Nephron progenitor cell (in vitro differentiated cells): ENCODE measurements at regions not wholly inside any gene's neighbourhood (a gene's known extent, or its start where the extent isn't known, plus 50 kb on each side); places are given as distances from the start of the nearest gene placed in this dataset.

Experiments used
- DNase-seq: peaks from one replicate; pipeline ENCODE4 v3.0.0; 2021
- H3K27ac Mint-ChIP-seq: 2 replicates; pipeline ENCODE4 v1.8.0; 2021; ENCODE audit warnings: mild to moderate bottlenecking, moderate library complexity, mixed read lengths
- H3K27me3 Mint-ChIP-seq: 2 replicates; pipeline ENCODE4 v1.8.0; 2021; ENCODE audit warnings: mild to moderate bottlenecking, low read depth, mixed read lengths; ENCODE audit not compliant: poor library complexity
- H3K36me3 Mint-ChIP-seq: 2 replicates; pipeline ENCODE4 v1.8.0; 2021; ENCODE audit warnings: low read depth, mixed read lengths
- H3K4me1 Mint-ChIP-seq: 2 replicates; pipeline ENCODE4 v1.8.0; 2021; ENCODE audit warnings: mixed read lengths
- H3K4me3 Mint-ChIP-seq: 2 replicates; pipeline ENCODE4 v1.8.0; 2021; ENCODE audit warnings: mild to moderate bottlenecking, moderate library complexity, mixed read lengths
- H3K9me3 Mint-ChIP-seq: 2 replicates; pipeline ENCODE4 v1.8.0; 2021; ENCODE audit warnings: mild to moderate bottlenecking, moderate library complexity, mixed read lengths
- CTCF ChIP-seq: fragments of 200-600 bp; sonication (generic); IDR thresholded peaks from 2 replicates; pipeline ENCODE4 v1.5.0; 2021; ENCODE audit warnings: antibody characterized with exemption

- Mint-ChIP-seq H3K4me3 (no peak overlapping the region), H3K4me1 (no peaks in the 10 kb centered on the region), H3K9me3 (no peaks in the 10 kb centered on the region), H3K27ac (no peak overlapping the region), H3K27me3 (no peaks in the 10 kb centered on the region), H3K36me3 (no peaks in the 10 kb centered on the region)
- TF ChIP-seq CTCF = no peak
- DNase-seq = no peak
Observed at GRCh38 chr5:116905885-116906284, 331.3 kb upstream of the SEMA6A start.

GRCh38 chr5:116900793-116901192 is 326.2 kb upstream of the SEMA6A start:
- Mint-ChIP-seq H3K27ac (no peak overlapping the region), H3K9me3 (no peaks in the 10 kb centered on the region), H3K4me1 (no peaks in the 10 kb centered on the region), H3K4me3 (no peak overlapping the region), H3K27me3 (peaks cover 2% of the 10 kb centered on the region), H3K36me3 (no peaks in the 10 kb centered on the region)
- no peak for DNase-seq
- TF ChIP-seq CTCF = no peak

- Mint-ChIP-seq H3K4me3 (no peak overlapping the region), H3K4me1 (no peaks in the 10 kb centered on the region), H3K27me3 (peaks cover 2% of the 10 kb centered on the region), H3K9me3 (no peaks in the 10 kb centered on the region), H3K27ac (no peak overlapping the region), H3K36me3 (no peaks in the 10 kb centered on the region)
- DNase-seq = no peak
- no peak for TF ChIP-seq CTCF
Observed at GRCh38 chr5:116898917-116899316, 324.3 kb upstream of the SEMA6A start.

GRCh38 chr5:116897291-116897690 is 322.7 kb upstream of the SEMA6A start:
- no peaks in the 10 kb centered on the region for H3K36me3 Mint-ChIP-seq

GRCh38 chr5:116896001-116896400 is 321.4 kb upstream of the SEMA6A start:
- no peak overlapping the region for H3K27ac Mint-ChIP-seq

More at GRCh38 chr5:116897291-116897690, 322.7 kb upstream of the SEMA6A start:
- no peak overlapping the region for H3K27ac Mint-ChIP-seq
- H3K4me1 Mint-ChIP-seq = no peaks in the 10 kb centered on the region
- peaks cover 2% of the 10 kb centered on the region for H3K27me3 Mint-ChIP-seq
- no peak overlapping the region for H3K4me3 Mint-ChIP-seq
- no peak for DNase-seq
- H3K9me3 Mint-ChIP-seq = no peaks in the 10 kb centered on the region
- no peak for TF ChIP-seq CTCF

More at GRCh38 chr5:116896001-116896400, 321.4 kb upstream of the SEMA6A start:
- no peak for DNase-seq
- no peak overlapping the region for H3K4me3 Mint-ChIP-seq
- no peaks in the 10 kb centered on the region for H3K36me3 Mint-ChIP-seq
- peaks cover 2% of the 10 kb centered on the region for H3K27me3 Mint-ChIP-seq
- H3K4me1 Mint-ChIP-seq = no peaks in the 10 kb centered on the region
- H3K9me3 Mint-ChIP-seq = no peaks in the 10 kb centered on the region
- TF ChIP-seq CTCF = no peak
